NCI-H2227 (cell line): ENCODE measurements at regions not wholly inside any gene's neighbourhood (a gene's known extent, or its start where the extent isn't known, plus 50 kb on each side); places are given as distances from the start of the nearest gene placed in this dataset.

Source experiments
- DNase-seq: peaks from one replicate; lab custom pipeline; 2025; ENCODE audit not compliant: unreplicated experiment; lab: John Stamatoyannopoulos, UW

DNA sequence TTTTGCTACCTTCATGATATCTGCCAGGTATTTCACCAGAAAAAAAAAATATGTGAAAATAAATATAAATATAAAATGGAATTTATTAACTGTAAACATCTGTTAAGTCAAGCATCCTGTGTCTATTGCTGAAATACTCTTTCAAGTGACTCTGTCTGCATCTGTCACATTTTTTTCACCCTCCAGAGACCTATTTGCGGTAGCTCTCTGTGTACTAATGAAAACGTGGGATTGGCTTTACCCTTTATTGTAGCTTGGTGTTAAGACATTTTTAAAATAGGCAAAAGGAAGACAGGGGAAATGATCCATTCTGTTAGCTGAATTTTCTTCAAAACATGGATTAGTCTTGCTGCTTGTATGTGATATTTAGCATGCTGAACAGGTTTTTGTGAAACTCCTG is 536.0 kb upstream of the WWC1 start:
- no peak for DNase-seq

DNA sequence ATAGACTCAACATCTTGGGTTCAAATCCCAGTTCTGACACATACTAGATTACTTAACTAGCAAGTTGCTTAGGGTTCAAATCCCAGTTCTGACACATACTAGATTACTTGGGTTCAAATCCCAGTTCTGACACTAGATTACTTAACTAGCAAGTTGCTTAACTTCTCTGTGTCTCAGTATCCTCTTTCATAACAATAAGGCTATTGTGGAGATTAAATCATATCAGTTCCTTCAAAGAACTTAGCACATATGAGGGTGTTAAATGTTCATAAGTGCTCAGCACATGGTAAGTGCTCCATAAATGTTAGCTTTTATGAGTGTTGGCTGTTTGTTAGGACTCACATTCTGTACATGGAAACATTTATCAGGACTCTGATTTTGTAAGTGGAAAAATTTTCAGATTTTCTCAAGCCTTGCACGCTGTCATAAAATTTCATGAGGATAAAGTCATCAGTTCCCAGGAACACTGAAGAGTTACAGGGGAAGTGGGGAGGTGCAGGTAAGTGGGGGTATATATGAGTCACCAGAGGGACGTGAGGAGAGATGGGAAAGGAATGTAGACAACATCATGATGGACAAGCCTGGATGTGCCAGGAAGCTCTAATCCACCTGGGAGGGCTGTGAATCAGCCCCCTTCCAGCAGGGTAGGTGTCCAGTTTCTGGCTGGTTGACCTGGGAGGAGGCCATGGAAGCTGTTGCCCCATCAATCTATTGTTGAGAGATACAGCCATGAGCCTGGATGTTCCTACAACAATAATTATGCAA is 532.2 kb upstream of the WWC1 start:
- DNase-seq, result no peak

DNA sequence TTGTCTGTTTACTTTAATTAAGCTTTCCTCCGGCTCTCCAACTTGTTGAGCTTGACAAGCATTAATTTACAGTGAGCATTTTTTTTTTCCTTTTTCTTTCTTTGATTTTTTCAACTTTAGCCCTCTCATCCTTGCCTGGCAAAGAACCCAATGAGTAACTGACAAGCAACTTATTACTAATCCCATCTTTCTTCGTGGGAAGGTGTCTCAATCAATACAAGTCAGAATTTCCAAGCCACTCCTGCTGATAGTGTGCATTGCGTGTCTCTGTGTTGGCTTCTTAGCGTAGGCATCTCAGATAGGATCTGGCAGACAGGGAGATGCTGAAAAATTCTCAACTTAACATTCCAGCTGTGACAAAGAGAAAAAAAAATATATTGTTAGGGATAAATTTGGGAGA is 527.7 kb upstream of the WWC1 start:
- no peak for DNase-seq

DNA sequence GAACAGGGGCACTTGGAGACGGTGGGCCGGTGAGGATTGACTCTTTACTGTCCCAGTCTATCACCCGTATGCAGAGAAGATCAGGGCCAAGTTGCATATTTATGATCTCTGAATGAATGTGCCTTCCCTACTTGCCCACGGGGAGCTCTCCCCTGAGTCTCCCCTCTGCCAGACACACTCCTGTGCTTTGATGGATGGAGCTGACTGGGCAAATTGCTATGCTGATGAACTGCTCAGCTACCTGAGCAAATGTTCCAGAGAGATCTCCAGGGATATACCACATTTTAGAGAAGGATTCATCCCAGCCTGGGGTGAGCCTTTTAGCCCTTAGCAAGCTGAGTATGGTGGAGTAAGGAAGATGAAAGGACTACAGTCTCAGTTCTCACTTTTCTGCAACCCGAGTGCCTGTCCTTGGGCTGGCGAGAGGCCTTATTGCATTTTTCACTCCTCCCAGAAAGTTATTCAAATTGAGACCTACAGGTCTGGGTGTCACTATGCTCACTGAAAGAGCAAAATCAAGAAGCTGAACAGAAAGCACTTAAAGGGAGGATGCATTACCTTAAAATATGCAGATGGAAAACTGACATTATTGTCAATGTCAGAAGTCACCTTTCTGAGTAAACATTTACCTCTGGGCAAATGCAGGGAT is 526.7 kb upstream of the WWC1 start:
- DNase-seq, result no peak

DNA sequence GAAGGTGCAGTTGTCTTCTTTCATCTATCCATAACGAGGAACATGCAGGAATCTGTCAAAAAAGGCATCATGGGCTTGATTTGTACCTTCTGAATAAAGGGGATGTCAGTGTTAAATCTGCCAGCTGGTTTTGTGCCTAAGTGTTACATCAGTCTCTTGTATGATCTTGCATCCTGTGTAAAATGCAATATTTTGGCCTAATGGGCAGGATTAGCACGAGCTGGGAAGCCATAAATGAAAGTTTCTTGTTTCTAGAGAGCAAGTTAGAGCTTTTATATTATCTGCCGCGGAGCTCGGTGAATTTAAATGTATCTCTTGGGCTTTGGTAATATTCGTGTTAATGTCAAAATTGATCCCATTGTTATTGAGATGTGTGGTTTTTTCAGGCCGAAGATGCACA is 526.1 kb upstream of the WWC1 start:
- no peak for DNase-seq

DNA sequence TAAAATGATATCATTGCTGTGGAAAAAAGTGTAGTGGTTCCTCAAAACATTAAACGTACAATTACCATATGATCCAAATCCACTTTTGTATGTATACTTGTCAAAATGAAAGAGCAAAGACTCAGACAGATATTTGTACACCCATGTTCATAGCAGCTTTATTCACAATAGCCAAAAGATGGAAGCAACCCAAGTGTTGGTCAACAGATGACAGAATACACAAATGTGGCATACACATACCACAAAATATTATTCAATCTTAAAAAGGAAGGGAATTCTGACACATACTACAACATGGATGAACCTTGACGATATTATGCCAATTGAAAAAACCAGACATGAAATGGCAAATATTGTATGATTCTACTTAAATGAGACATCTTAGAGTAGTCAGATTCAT is 524.5 kb upstream of the WWC1 start:
- DNase-seq, result no peak

DNA sequence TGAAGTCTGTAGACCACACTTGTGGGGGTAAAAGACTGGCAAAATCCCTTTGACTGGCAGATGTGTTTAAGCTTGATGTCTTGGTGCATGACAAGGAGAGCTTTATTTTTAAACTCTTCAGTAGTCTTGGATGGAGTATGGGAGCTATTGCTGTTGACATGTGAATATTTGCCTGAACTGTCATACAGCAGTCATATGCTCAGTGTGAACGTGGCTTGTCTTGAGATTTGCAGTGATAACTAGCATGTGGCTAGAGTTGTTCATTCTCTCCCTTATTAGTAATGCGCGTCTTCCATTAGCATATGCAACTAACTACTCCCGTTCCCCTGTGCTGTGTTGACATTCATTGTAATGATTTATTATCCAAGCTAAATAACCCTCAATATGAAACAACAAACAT is 523.6 kb upstream of the WWC1 start:
- no peak for DNase-seq

DNA sequence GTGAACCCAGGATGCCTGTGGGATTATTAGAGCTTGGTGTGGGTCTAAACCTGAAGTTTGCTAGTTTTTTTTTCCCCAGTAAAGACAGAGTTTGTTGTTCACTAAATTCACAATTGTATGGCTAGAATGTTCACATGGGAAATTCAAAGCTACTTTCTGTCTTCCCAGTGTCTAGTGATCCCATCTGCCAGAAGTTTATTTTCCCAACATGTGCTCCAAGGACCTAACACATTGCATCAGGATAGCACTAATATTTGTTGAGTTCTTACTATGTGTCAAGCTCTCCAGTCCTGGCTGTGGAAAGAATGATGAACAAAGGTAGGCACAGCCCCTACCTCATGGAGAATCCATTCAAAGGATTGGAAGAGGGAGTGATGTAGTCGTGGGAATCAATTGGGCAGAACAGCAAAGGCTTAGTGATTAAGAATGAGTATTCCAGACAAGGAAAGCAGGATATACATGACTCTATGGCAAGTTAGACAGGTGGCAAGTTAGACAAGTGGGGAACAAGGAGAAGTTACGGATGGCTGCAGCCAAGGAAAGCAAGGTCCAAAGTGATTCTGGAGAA is 521.5 kb upstream of the WWC1 start:
- DNase-seq, result no peak

DNA sequence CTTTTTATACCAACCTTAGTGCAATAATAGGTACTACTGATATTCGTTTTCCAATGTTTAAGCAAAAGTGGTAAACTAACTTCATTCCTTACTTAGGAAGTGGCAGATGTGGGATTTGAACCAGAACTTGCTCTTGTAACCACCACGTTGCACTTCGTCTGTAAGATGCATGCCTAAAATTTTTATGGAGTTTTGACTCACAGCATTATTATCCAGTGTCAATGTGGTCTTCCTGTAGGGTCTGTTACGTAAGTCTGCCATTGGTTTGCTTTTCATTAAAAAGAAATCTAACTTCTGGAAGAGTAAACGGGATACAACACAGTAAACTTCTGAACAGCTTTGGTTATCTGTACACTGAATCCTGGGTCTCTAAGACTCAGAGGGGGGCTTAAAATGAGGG is 521.0 kb upstream of the WWC1 start:
- DNase-seq, result no peak

DNA sequence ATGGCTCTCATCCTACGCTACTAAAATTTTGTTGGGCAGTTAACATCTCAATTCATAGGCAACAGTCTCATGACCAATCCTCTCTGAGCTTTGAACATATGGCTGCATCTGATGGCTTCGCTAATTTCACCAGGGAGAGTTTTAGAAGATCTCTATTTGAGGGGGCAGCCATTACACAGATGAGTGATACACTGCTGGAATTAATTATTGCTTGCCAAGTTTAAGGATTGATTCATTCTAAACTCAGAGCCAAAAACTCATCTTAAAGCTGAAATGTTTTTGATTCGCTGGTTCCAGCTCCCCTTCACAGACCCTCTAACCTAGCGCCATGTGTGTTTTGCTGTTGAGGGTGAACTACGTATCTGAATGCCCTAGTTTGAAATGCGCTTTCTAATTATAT is 519.9 kb upstream of the WWC1 start:
- DNase-seq, result no peak

DNA sequence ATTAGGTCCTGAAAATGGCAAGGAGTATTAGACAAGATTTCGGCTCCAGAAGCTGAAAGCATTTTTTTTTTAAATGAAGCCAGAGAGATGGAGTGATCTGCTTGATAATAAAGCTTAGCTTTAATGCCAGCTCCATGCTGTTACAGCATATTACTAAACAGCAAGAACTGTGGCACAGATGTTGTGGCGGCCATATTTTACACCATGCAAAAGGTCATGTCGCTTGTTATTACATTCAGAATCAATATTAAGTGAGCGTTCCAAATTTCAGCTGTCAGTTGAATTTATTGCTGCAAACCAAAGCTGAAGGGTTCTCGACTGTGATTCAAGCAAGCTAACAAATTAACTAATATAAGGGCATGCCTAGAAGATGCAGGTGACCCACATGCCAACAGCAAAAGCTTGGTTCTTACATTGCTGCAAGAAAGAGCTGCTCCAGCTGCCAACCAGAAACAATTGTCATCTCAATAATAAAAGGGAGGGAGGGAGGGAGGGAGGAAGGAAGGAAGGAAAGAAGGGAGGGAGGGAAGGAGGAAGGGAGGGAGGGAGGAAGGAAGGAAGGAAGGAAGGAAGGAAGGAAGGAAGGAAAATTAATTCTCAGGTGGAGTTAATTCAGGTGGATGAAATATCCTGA is 517.7 kb upstream of the WWC1 start:
- DNase-seq, result peak; percentile 31

DNA sequence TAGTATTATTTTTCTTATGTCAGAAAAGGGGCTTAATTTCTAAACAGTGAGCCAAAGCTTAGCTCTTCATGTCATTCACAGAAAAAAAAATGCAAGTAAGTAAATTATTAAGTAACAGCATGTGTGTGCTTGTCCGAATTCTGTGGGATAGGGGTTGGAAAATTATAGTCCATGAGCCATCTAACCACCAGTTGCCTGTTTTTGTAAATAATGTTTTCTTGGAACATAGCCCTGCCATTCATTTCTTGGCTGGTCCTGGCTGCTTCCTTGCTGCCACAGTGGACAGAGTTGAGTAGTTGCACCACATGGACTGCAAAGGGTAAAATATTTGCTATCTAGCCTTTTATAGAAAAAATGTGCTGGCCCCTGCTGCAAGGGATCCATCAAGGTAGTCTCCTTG is 513.7 kb upstream of the WWC1 start:
- DNase-seq, result no peak

DNA sequence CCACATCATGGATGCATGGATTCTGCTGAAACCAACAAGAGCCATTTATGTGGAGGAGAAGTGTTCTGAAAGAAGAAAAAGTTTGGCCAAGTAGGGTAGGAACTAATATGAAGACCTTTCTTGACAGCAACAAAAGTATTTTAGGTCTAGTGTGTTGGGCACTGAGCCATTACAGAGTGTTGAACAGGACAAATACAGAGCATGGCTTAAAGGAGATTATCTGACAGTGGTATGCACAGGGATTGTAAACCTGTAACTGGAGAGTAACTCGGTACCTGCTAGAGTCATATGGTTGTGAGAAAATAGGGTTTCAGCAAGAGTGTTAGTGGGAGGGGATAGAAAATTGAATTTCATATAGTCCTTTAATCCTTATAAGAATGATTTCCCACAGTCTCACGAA is 513.2 kb upstream of the WWC1 start:
- DNase-seq, result no peak

DNA sequence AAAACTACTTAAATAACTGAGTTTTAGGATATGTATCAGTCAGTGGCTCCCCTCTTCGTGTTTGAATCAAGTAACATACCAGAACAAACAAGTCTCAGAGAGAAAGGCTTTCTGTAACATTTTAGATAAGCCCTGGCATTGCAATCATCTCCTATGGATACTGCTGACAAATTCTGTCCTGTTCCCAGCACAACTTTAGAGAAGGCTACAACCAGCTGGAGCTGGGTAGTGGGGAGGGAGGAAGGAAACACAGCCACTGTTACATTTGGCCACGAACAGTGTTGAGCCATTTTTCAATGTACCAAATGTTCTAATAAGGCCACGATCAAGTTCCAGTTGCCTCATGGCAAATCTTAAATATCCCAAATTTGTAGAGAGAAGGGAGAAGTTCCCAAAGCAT is 511.8 kb upstream of the WWC1 start:
- DNase-seq, result no peak

DNA sequence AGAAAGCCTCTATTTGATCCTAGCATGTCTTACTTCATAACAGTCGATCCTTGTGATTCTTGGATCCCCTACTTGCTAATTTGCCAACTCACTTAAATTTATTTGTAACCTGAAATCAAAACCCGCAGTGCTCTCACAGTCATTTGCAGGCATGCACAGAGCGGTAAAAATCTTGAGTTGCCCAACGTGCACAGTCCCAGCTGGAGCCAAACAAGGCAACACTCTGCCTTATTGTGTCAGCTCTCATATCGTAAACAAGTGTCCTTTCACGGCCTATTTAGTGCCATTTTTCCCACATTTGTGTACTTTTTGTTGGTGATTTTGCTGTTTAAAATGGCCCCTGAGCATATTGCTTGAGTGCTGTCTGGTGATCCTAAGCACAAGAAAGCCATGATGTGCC is 511.3 kb upstream of the WWC1 start:
- DNase-seq, result no peak

DNA sequence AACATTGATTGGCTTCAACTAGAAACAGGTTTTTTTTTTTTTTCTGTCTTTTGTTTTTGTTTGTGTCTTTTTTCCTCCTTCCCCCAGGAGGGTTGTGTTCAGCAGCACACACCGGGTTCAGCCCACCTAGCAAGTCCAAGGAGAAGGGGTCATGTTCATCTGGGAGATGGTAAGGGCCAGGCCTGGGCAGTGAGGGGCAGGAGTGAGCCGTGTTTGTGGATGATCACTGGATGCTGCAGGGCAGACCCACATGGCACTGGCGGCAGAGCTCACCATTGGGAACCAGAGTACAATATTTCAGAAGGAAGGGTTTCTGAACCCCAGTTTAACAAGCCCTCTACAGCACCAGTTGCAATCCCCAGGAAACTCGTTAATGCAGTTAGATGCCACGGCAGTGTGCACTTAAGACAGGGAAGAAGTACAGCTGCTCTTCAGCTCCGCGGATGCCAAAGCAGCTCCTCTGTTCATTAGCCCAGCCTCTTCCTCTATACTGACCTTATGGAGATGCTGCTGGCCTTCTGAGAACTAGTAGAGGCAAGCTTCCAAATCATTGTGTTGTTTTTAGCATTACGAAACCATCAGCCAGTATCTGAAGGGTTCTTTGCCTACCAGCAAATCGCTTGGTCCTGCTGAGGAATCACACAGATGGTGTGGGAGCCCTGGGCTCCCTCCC is 508.2 kb upstream of the WWC1 start:
- no peak for DNase-seq

DNA sequence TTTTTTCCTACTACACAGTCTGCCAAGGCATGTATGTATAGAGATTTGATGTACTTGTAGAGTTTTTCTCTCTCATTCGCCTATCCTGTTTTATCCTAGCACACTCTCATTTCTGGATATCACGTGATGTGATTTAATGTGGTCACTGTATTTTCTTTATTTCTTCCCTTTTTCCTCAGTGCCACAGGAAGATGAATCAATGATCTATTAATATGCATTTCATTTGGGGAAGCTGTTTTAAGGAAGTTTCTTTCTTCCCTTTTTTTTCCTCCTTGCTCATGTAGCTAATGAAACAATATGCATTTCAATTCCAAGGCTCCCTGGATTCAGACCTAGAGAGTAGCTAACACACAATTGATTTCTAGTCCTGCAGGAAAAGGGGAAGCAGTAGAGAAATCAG is 506.3 kb upstream of the WWC1 start:
- no peak for DNase-seq

DNA sequence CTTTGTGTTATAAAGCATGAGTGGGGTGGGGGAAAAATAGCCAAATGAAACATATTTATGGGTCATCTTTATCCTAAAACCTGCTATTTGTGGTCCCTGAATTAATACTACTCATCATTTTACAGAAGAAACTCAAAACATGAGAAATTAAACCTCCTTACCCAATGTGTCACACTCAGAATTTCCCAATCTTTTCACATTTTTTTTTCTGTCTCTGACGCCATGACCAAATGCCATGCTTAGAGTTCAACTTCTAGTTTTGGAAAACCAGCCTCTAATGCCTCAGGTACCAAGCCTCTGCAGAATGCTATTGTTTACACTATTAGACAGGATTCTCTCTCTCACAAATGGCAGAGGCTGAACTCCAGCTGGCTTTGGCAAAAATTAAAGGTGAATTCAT is 505.5 kb upstream of the WWC1 start:
- no peak for DNase-seq

DNA sequence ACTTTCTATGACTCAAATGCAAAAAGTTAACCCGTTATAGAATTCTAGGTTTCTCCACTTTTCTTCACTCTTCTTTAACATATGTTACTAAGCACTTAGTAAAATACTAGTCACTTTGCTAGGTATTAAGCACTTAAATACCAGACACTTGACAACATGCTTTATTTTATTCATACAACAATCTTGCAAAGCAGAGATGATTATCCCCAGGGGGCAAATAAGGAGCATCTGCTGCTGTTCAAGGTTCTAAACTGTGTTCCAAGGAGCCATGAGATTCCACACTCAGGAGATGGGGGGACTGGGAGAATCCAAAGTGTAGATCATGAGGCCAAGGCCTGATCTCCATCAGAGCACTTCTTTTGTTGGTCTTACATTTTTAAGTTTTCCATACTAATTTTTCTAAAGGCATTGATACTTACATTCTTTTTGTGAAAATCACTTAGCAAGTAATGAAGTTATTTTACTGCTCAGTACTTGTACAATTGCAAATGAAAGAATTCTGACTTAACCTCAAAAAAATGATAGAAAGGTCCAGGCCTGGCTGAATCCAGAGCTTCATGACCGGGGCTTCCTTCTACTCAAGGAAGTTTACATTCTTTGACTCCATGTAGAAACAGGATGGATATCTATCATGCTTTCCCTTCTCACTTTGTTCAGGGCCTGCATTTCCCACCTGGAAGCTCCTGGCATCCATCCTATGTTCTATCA is 504.4 kb upstream of the WWC1 start:
- no peak for DNase-seq

DNA sequence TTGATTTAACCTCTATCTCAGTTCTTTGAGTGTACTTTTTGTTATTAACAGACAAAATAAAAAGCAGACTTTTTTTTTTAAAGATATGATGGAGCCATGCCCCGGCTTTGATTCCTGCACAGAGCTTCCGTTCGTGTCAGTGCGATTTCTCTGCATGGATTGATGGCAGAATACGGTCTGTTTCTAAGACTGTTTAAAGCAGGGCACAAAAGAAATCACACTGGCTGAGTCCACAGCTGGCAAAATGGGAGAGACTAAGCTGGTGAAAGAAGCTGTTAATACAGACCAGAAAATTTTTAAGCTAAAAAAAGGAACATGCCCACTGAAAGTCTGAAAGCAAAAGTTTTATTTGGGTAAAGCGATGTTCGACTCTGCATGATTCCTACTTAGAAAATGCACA is 501.4 kb upstream of the WWC1 start:
- no peak for DNase-seq
